DND-41 (cell line): ENCODE measurements at regions not wholly inside any gene's neighbourhood (a gene's known extent, or its start where the extent isn't known, plus 50 kb on each side); places are given as distances from the start of the nearest gene placed in this dataset.

ENCODE experiments used
- ATAC-seq: fragments of 200-7000 bp; cut with Tn5 transposase; 3 replicates; pipeline ENCODE4 v1.9.1; 2021; ENCODE audit warnings: low read depth; ENCODE audit not compliant: insufficient read depth
- DNase-seq: peaks from one replicate; pipeline ENCODE4 v3.0.0-alpha.2; 2020
- H2AFZ ChIP-seq: 2 replicates; pipeline ENCODE4 v1.6.0; 2012; ENCODE audit warnings: low read depth, low read length
- H3K27ac ChIP-seq: 2 replicates; pipeline ENCODE4 v1.5.1; 2012; ENCODE audit warnings: low read length, inconsistent platforms
- H3K27me3 ChIP-seq: fragments of 200-600 bp; sonication (generic); 2 replicates; pipeline ENCODE4 v1.6.0; 2012; ENCODE audit warnings: low read length, mild to moderate bottlenecking, inconsistent platforms; ENCODE audit not compliant: insufficient read depth, poor library complexity
- H3K36me3 ChIP-seq: 2 replicates; pipeline ENCODE4 v1.5.1; 2012; ENCODE audit warnings: low read length, inconsistent platforms; ENCODE audit not compliant: insufficient read depth
- H3K4me1 ChIP-seq: 2 replicates; pipeline ENCODE4 v1.5.1; 2012; ENCODE audit warnings: mild to moderate bottlenecking, low read length; ENCODE audit not compliant: insufficient read depth
- H3K4me2 ChIP-seq: 2 replicates; pipeline ENCODE4 v1.6.0; 2012; ENCODE audit warnings: mild to moderate bottlenecking, moderate library complexity, low read length, inconsistent platforms; ENCODE audit not compliant: insufficient read depth
- H3K4me3 ChIP-seq, 2 experiments: fragments of 200-600 bp in 1 of 2; shearing (Covaris generic) in 1 of 2; 2 replicates each; pipeline ENCODE4 v1.5.1; 2012 to 2016; ENCODE audit warnings: inconsistent platforms in 2 of 2, low read length in 2 of 2, mild to moderate bottlenecking in 2 of 2, low read depth in 1 of 2, moderate library complexity in 1 of 2
- H3K79me2 ChIP-seq: 2 replicates; pipeline ENCODE4 v1.6.0; 2012; ENCODE audit warnings: low read length, inconsistent platforms; ENCODE audit not compliant: insufficient read depth
- H3K9ac ChIP-seq: 2 replicates; pipeline ENCODE4 v1.6.0; 2012; ENCODE audit warnings: low read depth, mild to moderate bottlenecking, inconsistent platforms, low read length, moderate library complexity
- H3K9me3 ChIP-seq: 2 replicates; pipeline ENCODE4 v1.5.1; 2012; ENCODE audit warnings: low read length, moderate library complexity, mild to moderate bottlenecking, inconsistent platforms; ENCODE audit not compliant: insufficient read depth, severe bottlenecking
- H4K20me1 ChIP-seq: 2 replicates; pipeline ENCODE4 v1.6.0; 2012; ENCODE audit warnings: low read length; ENCODE audit not compliant: insufficient read depth
- EZH2 ChIP-seq: IDR thresholded peaks from 3 replicates; pipeline ENCODE4 v1.6.1; 2012; ENCODE audit warnings: borderline replicate concordance, low read depth, mild to moderate bottlenecking, moderate library complexity, low read length, inconsistent platforms; ENCODE audit not compliant: severe bottlenecking
- TF ChIP-seq, protein P1 (sequence below): IDR thresholded peaks from 2 replicates; pipeline ENCODE4 v1.5.1; 2012; ENCODE audit warnings: borderline replicate concordance, low read length, moderate library complexity, mild to moderate bottlenecking; ENCODE audit not compliant: poor library complexity, severe bottlenecking; ENCODE audit errors: extremely low read depth

GRCh38 chr12:82187011-82187410, 171.2 kb downstream of the CCDC59 start:
- DNase-seq (no peak), ATAC-seq (no peak)
- Histone ChIP-seq H3K4me3 (no peak overlapping the region), H3K9ac (no peak overlapping the region), H4K20me1 (no peaks in the 10 kb centered on the region), H3K27ac (no peak overlapping the region), H3K4me1 (no peaks in the 10 kb centered on the region), H2AFZ (no peak overlapping the region), H3K36me3 (no peaks in the 10 kb centered on the region), H3K27me3 (no peaks in the 10 kb centered on the region), H3K4me2 (no peak overlapping the region), H3K9me3 (no peaks in the 10 kb centered on the region), H3K79me2 (no peaks in the 10 kb centered on the region)
- TF ChIP-seq EZH2 = no peak
- TF ChIP-seq, protein P1, sequence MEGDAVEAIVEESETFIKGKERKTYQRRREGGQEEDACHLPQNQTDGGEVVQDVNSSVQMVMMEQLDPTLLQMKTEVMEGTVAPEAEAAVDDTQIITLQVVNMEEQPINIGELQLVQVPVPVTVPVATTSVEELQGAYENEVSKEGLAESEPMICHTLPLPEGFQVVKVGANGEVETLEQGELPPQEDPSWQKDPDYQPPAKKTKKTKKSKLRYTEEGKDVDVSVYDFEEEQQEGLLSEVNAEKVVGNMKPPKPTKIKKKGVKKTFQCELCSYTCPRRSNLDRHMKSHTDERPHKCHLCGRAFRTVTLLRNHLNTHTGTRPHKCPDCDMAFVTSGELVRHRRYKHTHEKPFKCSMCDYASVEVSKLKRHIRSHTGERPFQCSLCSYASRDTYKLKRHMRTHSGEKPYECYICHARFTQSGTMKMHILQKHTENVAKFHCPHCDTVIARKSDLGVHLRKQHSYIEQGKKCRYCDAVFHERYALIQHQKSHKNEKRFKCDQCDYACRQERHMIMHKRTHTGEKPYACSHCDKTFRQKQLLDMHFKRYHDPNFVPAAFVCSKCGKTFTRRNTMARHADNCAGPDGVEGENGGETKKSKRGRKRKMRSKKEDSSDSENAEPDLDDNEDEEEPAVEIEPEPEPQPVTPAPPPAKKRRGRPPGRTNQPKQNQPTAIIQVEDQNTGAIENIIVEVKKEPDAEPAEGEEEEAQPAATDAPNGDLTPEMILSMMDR = no peak

- Histone ChIP-seq H3K27me3 (no peaks in the 10 kb centered on the region), H3K4me1 (no peaks in the 10 kb centered on the region), H3K4me2 (no peak overlapping the region), H3K9me3 (no peaks in the 10 kb centered on the region), H3K9ac (no peak overlapping the region), H3K36me3 (no peaks in the 10 kb centered on the region), H2AFZ (no peak overlapping the region), H3K4me3 (no peak overlapping the region), H3K79me2 (no peaks in the 10 kb centered on the region), H3K27ac (no peak overlapping the region), H4K20me1 (no peaks in the 10 kb centered on the region)
- DNase-seq = no peak
- TF ChIP-seq EZH2 = no peak
- TF ChIP-seq, protein P1 = no peak
- no peak for ATAC-seq
Measured at GRCh38 chr12:82186282-82186681, 171.9 kb downstream of the CCDC59 start.

DNA sequence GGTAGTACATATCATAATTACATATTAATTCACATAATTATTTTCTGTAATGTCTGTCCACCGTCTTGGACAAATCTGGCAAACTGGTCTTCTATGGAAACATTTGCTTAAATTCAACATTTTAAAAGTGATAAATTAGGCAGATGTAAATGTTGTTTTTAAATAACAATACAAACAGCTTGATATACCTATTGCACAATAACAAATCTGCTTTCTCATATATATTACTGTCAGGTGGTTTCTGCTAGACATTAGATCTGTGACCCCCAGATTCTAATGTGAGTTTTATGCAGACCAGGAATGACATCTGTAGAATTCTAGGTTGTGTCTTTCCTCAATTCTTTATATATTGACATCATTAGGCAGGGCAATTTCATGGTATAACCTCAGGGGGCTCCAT, 173.3 kb downstream of the CCDC59 start:
- Histone ChIP-seq H4K20me1 (no peaks in the 10 kb centered on the region), H3K9ac (no peak overlapping the region), H3K4me2 (no peak overlapping the region), H3K27ac (no peak overlapping the region), H3K9me3 (no peaks in the 10 kb centered on the region), H3K4me3 (no peak overlapping the region), H3K36me3 (no peaks in the 10 kb centered on the region), H3K27me3 (no peaks in the 10 kb centered on the region), H2AFZ (no peak overlapping the region), H3K4me1 (no peaks in the 10 kb centered on the region), H3K79me2 (no peaks in the 10 kb centered on the region)
- TF ChIP-seq, protein P1 = no peak
- no peak for TF ChIP-seq EZH2
- ATAC-seq (no peak), DNase-seq (no peak)

DNA sequence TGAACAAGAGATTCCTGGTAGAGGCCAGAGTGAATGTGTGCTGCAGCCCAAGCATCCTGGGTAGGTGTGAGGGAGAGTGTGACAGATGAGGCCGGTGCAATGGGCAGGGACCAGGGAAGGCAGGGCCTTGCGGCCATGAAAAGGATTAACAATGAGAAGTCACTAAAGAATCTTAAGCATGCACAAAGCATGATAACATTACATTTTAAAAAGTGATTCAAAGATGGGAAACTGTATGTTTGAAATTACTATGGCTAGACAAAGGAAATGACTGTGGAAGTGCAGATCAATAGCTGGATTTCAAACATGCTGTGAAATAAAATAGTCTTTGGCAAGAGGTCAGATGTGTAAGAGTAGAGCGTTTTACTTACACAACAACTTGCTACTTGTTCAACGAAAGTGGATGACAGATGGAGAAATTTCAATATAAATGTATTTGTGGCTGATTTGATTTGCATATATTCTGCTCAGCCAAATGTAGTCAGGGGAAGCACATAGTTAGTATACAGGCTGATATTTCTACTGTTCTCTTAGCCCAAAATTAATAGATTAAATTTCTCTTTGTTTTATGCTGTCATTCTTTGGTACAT, 175.5 kb downstream of the CCDC59 start:
- TF ChIP-seq, protein P1 = no peak
- no peak for TF ChIP-seq EZH2
- Histone ChIP-seq H3K9ac (no peak overlapping the region), H3K4me3 (no peak overlapping the region), H4K20me1 (no peaks in the 10 kb centered on the region), H3K27me3 (no peaks in the 10 kb centered on the region), H3K36me3 (no peaks in the 10 kb centered on the region), H3K27ac (no peak overlapping the region), H3K79me2 (no peaks in the 10 kb centered on the region), H3K9me3 (no peaks in the 10 kb centered on the region), H3K4me1 (no peaks in the 10 kb centered on the region), H3K4me2 (no peak overlapping the region), H2AFZ (no peak overlapping the region)
- DNase-seq (no peak), ATAC-seq (no peak)
